ENCODE measurements at regions not wholly inside any gene's neighbourhood (a gene's known extent, or its start where the extent isn't known, plus 50 kb on each side); places are given as distances from the start of the nearest gene placed in this dataset.

DNA sequence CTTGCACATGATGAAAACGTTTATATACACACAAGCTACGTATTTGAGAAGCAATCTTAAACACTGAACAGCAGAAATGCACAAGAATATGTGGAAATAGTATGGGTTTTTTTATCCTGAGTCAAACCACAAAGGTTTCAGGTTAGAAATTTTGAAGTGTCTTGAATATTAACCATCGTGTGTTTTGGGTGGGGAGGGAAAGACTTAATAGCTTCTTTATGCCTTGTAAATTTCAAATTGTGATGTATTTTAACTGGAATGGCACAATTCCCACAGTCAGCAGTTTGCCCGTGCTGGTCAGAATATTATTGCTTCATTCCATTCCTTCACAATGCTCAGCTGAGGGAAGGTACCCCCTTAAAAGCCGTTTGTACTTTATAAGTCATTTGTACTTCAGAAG is 67.4 kb upstream of the WDR1 start:
- H3K27ac Mint-ChIP-seq = peak overlapping the region in 1 of 2 donors; percentile 47
- ATAC-seq (replicated peaks) = no peak

GRCh38 chr4:10183462-10183861 is 66.9 kb upstream of the WDR1 start:
- H3K36me3 Mint-ChIP-seq (ENCODE audit: insufficient read depth) = no peaks in the 10 kb centered on the region
- H3K27ac Mint-ChIP-seq = peak overlapping the region in 1 of 2 donors; percentile 47
- H3K4me3 Mint-ChIP-seq = no peak overlapping the region
- peaks cover 11 to 19% of the 10 kb centered on the region in 2 donors for H3K4me1 Mint-ChIP-seq (ENCODE audit: low read depth in 2 of 2)
- ATAC-seq (replicated peaks) (peak; percentile 54), DNase-seq (no peak)
- H3K9me3 Mint-ChIP-seq = peaks cover 0 to 8% of the 10 kb centered on the region in 2 donors
- H3K27me3 Mint-ChIP-seq = peaks cover 0 to 16% of the 10 kb centered on the region in 2 donors

More for the DNA sequence above, 67.4 kb upstream of the WDR1 start:
- Mint-ChIP-seq H3K4me3 (no peak overlapping the region), H3K4me1 (ENCODE audit: low read depth in 2 of 2) (peaks cover 11 to 19% of the 10 kb centered on the region in 2 donors), H3K9me3 (peaks cover 0 to 8% of the 10 kb centered on the region in 2 donors), H3K36me3 (ENCODE audit: insufficient read depth) (no peaks in the 10 kb centered on the region), H3K27me3 (peaks cover 0 to 20% of the 10 kb centered on the region in 2 donors)
- no peak for DNase-seq

GRCh38 chr4:10182446-10183424 is 66.1 kb upstream of the WDR1 start:
- peaks cover 11 to 19% of the 10 kb centered on the region in 2 donors for H3K4me1 Mint-ChIP-seq (ENCODE audit: low read depth in 2 of 2)

GRCh38 chr4:10181745-10182445 is 65.3 kb upstream of the WDR1 start:
- DNase-seq = no peak
- Mint-ChIP-seq H3K36me3 (ENCODE audit: insufficient read depth) (no peaks in the 10 kb centered on the region), H3K9me3 (peaks cover 0 to 8% of the 10 kb centered on the region in 2 donors), H3K27me3 (peaks cover 4 to 5% of the 10 kb centered on the region in 2 donors), H3K4me3 (no peak overlapping the region), H3K27ac (no peak overlapping the region), H3K4me1 (ENCODE audit: low read depth in 2 of 2) (peaks cover 11 to 19% of the 10 kb centered on the region in 2 donors)
- no peak for ATAC-seq (replicated peaks)

More at GRCh38 chr4:10182446-10183424, 66.1 kb upstream of the WDR1 start:
- peaks cover 0 to 8% of the 10 kb centered on the region in 2 donors for H3K9me3 Mint-ChIP-seq
- DNase-seq (no peak), ATAC-seq (replicated peaks) (no peak)
- H3K4me3 Mint-ChIP-seq = no peak overlapping the region
- peaks cover 0 to 12% of the 10 kb centered on the region in 2 donors for H3K27me3 Mint-ChIP-seq
- H3K36me3 Mint-ChIP-seq (ENCODE audit: insufficient read depth) = no peaks in the 10 kb centered on the region
- peak overlapping the region in 1 of 2 donors; percentile 47 for H3K27ac Mint-ChIP-seq

- Mint-ChIP-seq H3K27me3 (peaks cover 0 to 5% of the 10 kb centered on the region in 2 donors), H3K9me3 (peaks cover 0 to 8% of the 10 kb centered on the region in 2 donors), H3K4me1 (ENCODE audit: low read depth in 2 of 2) (peaks cover 11 to 19% of the 10 kb centered on the region in 2 donors), H3K4me3 (no peak overlapping the region), H3K36me3 (ENCODE audit: insufficient read depth) (no peaks in the 10 kb centered on the region), H3K27ac (peak overlapping the region in 1 of 2 donors; percentile 6)
- ATAC-seq (replicated peaks) = peak; percentile 61
- no peak for DNase-seq
Measured at GRCh38 chr4:10180927-10181744, 64.5 kb upstream of the WDR1 start.

DNA sequence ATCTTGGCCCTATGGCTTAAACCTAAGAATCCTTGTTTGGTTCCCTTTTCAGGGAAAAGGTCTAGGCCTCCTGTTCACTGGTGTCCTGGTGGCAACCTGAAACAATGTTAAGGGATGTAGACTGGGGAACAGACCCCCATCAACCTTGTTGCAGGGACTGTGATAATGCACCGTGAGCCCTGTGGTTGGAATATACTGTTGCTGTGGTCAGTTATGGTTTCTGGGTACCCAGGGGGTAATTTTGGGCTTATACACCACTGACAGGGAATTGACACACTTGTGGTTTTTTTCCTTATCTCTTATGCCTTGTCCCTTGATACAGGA is 64.0 kb upstream of the WDR1 start:
- Mint-ChIP-seq H3K4me1 (ENCODE audit: low read depth in 2 of 2) (peaks cover 11 to 19% of the 10 kb centered on the region in 2 donors), H3K4me3 (no peak overlapping the region), H3K27ac (no peak overlapping the region), H3K27me3 (peaks cover 0 to 5% of the 10 kb centered on the region in 2 donors), H3K9me3 (peaks cover 0 to 8% of the 10 kb centered on the region in 2 donors), H3K36me3 (ENCODE audit: insufficient read depth) (no peaks in the 10 kb centered on the region)
- ATAC-seq (replicated peaks) (no peak), DNase-seq (no peak)

GRCh38 chr4:10179957-10180602 is 63.5 kb upstream of the WDR1 start:
- Mint-ChIP-seq H3K4me3 (no peak overlapping the region), H3K27me3 (peaks cover 0 to 5% of the 10 kb centered on the region in 2 donors), H3K27ac (no peak overlapping the region)

DNA sequence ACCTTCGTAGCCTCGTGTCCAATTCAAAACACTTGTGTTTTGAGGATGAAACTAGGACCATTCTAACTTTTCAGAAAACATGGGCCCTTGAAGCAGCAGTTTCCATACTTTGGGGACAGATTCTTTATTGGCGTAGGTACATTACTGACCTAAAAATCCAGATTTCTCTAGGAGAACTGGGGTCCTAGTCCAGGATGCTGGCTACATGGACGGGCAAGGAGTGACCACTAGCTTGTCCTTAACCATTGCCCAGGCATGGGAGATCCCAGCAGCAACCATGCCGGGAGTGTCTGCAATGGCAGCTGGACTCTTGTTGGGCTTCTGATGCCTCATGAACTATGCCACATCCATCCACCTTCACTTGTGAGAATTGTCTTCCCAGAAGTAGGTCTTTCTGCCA is 62.2 kb upstream of the WDR1 start:
- DNase-seq (no peak), ATAC-seq (replicated peaks) (no peak)
- Mint-ChIP-seq H3K9me3 (peaks cover 0 to 8% of the 10 kb centered on the region in 2 donors), H3K4me3 (no peak overlapping the region), H3K27ac (no peak overlapping the region), H3K4me1 (ENCODE audit: low read depth in 2 of 2) (peaks cover 10 to 16% of the 10 kb centered on the region in 2 donors), H3K36me3 (ENCODE audit: insufficient read depth) (no peaks in the 10 kb centered on the region), H3K27me3 (peaks cover 0 to 5% of the 10 kb centered on the region in 2 donors)

More at GRCh38 chr4:10179957-10180602, 63.5 kb upstream of the WDR1 start:
- DNase-seq = no peak
- H3K4me1 Mint-ChIP-seq (ENCODE audit: low read depth in 2 of 2) = peaks cover 11 to 19% of the 10 kb centered on the region in 2 donors
- H3K36me3 Mint-ChIP-seq (ENCODE audit: insufficient read depth) = no peaks in the 10 kb centered on the region
- H3K9me3 Mint-ChIP-seq = peaks cover 0 to 8% of the 10 kb centered on the region in 2 donors
- ATAC-seq (replicated peaks) = no peak

DNA sequence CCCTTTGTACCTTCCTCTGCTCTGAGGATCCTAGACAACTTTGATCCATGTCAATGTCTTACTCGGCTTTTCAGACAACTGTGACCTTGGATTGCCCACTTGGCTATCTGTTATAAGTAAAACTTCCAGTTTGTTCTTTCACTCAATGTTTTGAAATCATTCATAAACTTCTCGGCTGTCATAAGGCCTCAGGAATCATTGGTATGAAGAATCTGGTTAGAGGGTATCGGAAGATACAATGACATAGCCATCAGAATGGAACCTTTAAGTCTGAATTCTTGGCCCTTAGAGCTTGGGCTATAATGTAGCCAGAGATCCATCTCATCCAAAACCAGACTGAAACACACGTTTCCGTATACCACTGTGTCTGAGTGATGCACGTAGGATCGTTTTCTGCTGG is 59.0 kb upstream of the WDR1 start:
- H3K4me3 Mint-ChIP-seq = no peak overlapping the region
- H3K9me3 Mint-ChIP-seq = no peaks in the 10 kb centered on the region
- no peaks in the 10 kb centered on the region for H3K36me3 Mint-ChIP-seq (ENCODE audit: insufficient read depth)
- peaks cover 14 to 16% of the 10 kb centered on the region in 2 donors for H3K27me3 Mint-ChIP-seq
- ATAC-seq (replicated peaks) (no peak), DNase-seq (no peak)
- peaks cover 0 to under 1% of the 10 kb centered on the region in 2 donors for H3K4me1 Mint-ChIP-seq (ENCODE audit: low read depth in 2 of 2)
- H3K27ac Mint-ChIP-seq = no peak overlapping the region

DNA sequence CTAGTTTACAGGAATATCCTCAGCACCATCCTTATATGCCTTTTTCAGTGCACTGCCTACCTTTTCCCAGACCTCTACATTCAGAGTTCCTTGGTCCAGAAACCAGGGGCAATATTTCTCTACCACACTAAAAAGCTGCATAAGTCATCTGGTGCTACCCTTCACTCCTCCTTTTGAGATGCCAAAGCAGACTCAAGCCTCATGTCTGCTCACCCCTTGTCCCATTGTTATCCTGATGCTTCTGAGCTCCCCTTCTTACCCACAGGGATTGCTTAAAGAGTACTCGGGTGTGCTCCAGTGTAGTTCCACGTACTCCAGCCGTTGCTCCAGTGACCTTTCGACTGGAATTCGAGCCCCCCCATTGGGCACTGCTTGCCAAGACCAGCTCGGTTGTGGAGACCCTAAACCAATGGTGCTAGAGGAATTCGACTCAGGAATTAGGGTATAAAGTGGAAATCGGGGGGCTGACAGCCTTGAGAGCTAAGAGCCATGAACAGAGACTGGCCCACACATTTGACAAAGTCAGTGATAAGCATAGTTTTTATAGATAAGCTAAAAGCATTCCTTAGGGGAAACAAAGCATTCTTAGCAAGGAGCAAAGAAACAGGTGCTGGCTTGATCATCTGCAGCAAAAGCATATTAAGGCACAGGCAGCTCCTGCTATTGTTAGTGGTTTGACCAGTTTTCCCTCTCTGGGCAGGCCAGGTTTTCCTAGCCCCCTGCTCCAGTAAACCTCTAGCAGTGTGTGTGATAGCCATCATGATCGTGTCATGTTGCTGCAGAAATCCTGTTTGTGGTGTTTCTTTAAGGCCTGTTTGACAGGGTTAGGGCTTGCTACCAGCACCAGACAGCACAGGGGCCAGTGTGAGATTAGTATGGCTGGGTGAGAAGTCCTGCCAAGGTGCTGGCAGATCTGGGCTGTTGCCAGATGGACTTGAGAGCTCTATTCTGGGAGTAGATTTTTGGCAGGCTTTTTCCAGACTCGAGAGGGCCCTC is 57.5 kb upstream of the WDR1 start:
- Mint-ChIP-seq H3K4me3 (no peak overlapping the region), H3K27ac (no peak overlapping the region), H3K27me3 (peaks cover 18 to 25% of the 10 kb centered on the region in 2 donors), H3K4me1 (ENCODE audit: low read depth in 2 of 2) (no peaks in the 10 kb centered on the region), H3K36me3 (ENCODE audit: insufficient read depth) (no peaks in the 10 kb centered on the region), H3K9me3 (no peaks in the 10 kb centered on the region)
- DNase-seq = no peak
- no peak for ATAC-seq (replicated peaks)

DNA sequence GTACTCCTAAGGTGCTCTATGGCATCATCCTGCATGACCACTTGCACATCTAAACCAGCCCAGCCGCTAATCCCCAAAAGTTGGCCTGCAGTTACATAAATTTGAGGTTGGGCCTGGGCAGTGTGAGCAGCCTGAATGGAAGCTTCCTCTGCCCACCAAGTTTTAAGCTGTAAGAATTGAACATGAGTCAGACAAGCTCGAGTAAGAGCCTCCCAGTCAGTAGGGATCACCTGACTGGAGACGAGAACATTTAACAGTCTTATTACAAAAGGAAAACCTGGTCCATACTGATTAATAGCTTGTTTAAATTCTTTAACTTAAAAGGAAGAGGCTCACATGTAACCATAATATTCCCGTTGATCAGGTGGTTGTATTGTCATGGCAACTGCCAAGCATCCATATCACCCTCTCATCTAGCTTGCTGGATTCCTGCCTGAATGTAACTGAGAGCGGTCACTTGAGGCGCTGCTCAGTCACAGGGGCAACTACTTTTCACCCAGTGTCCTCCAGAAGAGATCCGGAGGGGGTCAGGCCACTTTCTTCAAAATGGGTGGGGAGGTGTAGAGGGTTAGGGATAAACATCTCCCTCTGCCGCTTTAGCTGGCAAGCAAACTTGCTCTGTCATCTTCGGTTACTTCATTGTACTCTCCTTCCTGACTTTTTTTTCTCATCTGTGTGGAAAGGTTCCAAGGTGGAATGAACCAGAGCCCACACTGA is 56.6 kb upstream of the WDR1 start:
- no peaks in the 10 kb centered on the region for H3K9me3 Mint-ChIP-seq
- H3K27ac Mint-ChIP-seq = no peak overlapping the region
- H3K4me3 Mint-ChIP-seq = no peak overlapping the region
- H3K36me3 Mint-ChIP-seq (ENCODE audit: insufficient read depth) = no peaks in the 10 kb centered on the region
- peaks cover 18 to 25% of the 10 kb centered on the region in 2 donors for H3K27me3 Mint-ChIP-seq
- ATAC-seq (replicated peaks) (no peak), DNase-seq (no peak)
- H3K4me1 Mint-ChIP-seq (ENCODE audit: low read depth in 2 of 2) = no peaks in the 10 kb centered on the region
